GM23338 (cell line): ENCODE measurements at regions not wholly inside any gene's neighbourhood (a gene's known extent, or its start where the extent isn't known, plus 50 kb on each side); places are given as distances from the start of the nearest gene placed in this dataset.

Experiments used
- CREB1 ChIP-seq: fragments of 250-450 bp; sonication (Bioruptor Pico); IDR thresholded peaks from 2 replicates; pipeline ENCODE4 v1.5.0; 2020; ENCODE audit warnings: low read depth, mild to moderate bottlenecking, moderate library complexity
- CTCF ChIP-seq, 2 experiments: fragments of 200-600 bp in 1 of 2; sonication (generic) in 1 of 2; conservative IDR thresholded peaks; 2 replicates each; pipeline versions ENCODE4 v1.5.1 to v1.6.1; 2016 to 2017; ENCODE audit warnings: antibody characterized with exemption in 2 of 2, low read depth in 2 of 2, mild to moderate bottlenecking in 2 of 2, moderate library complexity in 1 of 2
- EZH2 ChIP-seq: fragments of 200-600 bp; sonication (generic); IDR thresholded peaks from one replicate; pipeline ENCODE4 v1.8.0; 2017; ENCODE audit warnings: antibody characterized with exemption, mild to moderate bottlenecking, low read depth; ENCODE audit not compliant: unreplicated experiment
- EZH2phosphoT487 ChIP-seq: fragments of 200-600 bp; sonication (generic); IDR thresholded peaks from one replicate; pipeline ENCODE4 v1.8.1; 2018; ENCODE audit warnings: antibody characterized with exemption; ENCODE audit not compliant: unreplicated experiment
- JUNB ChIP-seq: IDR thresholded peaks from one replicate; pipeline ENCODE4 v1.6.1; 2016; ENCODE audit warnings: antibody characterized with exemption; ENCODE audit not compliant: unreplicated experiment
- NANOG ChIP-seq: IDR thresholded peaks from 2 replicates; pipeline ENCODE4 v1.6.1; 2016; ENCODE audit warnings: antibody characterized with exemption, borderline replicate concordance
- POLR2AphosphoS5 ChIP-seq: IDR thresholded peaks from 2 replicates; pipeline ENCODE4 v1.6.1; 2016; ENCODE audit warnings: antibody characterized with exemption, low read depth
- REST ChIP-seq: IDR thresholded peaks from one replicate; pipeline ENCODE4 v1.6.1; 2018; ENCODE audit warnings: antibody characterized with exemption; ENCODE audit not compliant: unreplicated experiment
- STAT1 ChIP-seq: IDR thresholded peaks from one replicate; pipeline ENCODE4 v1.6.1; 2016; ENCODE audit warnings: antibody characterized with exemption; ENCODE audit not compliant: unreplicated experiment
- ZNF114 ChIP-seq: fragments of 250-450 bp; sonication (Bioruptor Pico); IDR thresholded peaks from 2 replicates; pipeline ENCODE4 v1.5.0; 2020; ENCODE audit warnings: mild to moderate bottlenecking, moderate library complexity
- ZNF331 ChIP-seq: fragments of 250-450 bp; sonication (Bioruptor Pico); IDR thresholded peaks from 2 replicates; pipeline ENCODE4 v1.5.0; 2020; ENCODE audit warnings: low read depth, mild to moderate bottlenecking, moderate library complexity
- TF ChIP-seq, protein P1 (sequence below): IDR thresholded peaks from 2 replicates; pipeline ENCODE4 v1.6.1; 2016; ENCODE audit warnings: antibody characterized with exemption

DNA sequence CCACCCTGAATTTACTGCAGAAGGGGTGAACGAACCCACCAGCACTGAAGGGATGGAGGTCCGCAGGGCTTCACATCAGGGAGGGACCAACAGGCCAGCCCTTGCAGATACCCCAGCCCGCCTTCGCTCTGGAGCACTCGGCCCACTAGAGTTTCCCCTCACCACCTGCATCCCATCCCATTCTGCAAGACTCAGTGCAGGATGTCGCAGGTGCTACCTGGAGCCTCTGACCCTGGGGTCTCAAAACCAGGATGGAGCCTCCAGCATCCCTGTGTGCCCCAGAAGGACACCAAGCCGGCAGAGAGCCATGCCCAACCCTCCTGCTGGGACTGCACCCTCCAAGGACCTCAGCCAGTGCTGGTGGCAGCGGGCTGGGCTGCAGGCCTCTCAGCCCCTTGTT lies 57.6 kb upstream of the ADRA2C start:
- TF ChIP-seq CTCF (conservative IDR thresholded peaks at IDR 0.05; ENCODE audit: low read depth in 2 of 2) (no peak), JUNB (no peak), EZH2 (no peak), EZH2phosphoT487 (no peak), CREB1 (CRISPR knock-in tag) (no peak), POLR2AphosphoS5 (no peak), REST (no peak), NANOG (no peak), ZNF331 (CRISPR knock-in tag) (no peak), ZNF114 (CRISPR knock-in tag) (no peak), STAT1 (no peak)
- TF ChIP-seq, protein P1, sequence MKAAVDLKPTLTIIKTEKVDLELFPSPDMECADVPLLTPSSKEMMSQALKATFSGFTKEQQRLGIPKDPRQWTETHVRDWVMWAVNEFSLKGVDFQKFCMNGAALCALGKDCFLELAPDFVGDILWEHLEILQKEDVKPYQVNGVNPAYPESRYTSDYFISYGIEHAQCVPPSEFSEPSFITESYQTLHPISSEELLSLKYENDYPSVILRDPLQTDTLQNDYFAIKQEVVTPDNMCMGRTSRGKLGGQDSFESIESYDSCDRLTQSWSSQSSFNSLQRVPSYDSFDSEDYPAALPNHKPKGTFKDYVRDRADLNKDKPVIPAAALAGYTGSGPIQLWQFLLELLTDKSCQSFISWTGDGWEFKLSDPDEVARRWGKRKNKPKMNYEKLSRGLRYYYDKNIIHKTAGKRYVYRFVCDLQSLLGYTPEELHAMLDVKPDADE = no peak
